Panc1 (cell line): ENCODE measurements at regions not wholly inside any gene's neighbourhood (a gene's known extent, or its start where the extent isn't known, plus 50 kb on each side); places are given as distances from the start of the nearest gene placed in this dataset.

Experiments used
- ATAC-seq: fragments of 200-7000 bp; cut with Tn5 transposase; 2 replicates; pipeline ENCODE4 v1.9.1; 2020; ENCODE audit warnings: mild to moderate bottlenecking, moderate library complexity
- BruUV-seq: library from RNA; stranded (reverse); fragments of 400-500 nt; replicated peaks from 2 replicates; lab custom pipeline; 2021; lab: Mats Ljungman, UMichigan
- CTCF ChIA-PET: fragments of 300-600 bp; sonication (Branson Sonifier 250); formaldehyde crosslinking; loops from one replicate; lab custom pipeline; 2022; ENCODE audit warnings: antibody characterized with exemption; lab: Charles Lee
- POLR2A ChIA-PET: fragments of 300-600 bp; sonication (Branson Sonifier 250); formaldehyde crosslinking; loops from one replicate; lab custom pipeline; 2022; ENCODE audit warnings: antibody characterized with exemption; lab: Charles Lee
- DNase-seq: peaks from one replicate; pipeline ENCODE4 v3.0.0-alpha.2; 2010; ENCODE audit warnings: low read depth, low spot score
- H3K27ac ChIP-seq: 2 replicates; pipeline ENCODE4 v1.5.1; 2011; ENCODE audit warnings: mild to moderate bottlenecking, low read length, inconsistent platforms
- H3K27me3 ChIP-seq: fragments of 200-500 bp; sonication (Bioruptor generic); 2 replicates; pipeline ENCODE4 v1.6.0; 2014; ENCODE audit warnings: low read length, inconsistent platforms; ENCODE audit not compliant: control insufficient read depth, insufficient read depth
- H3K36me3 ChIP-seq: fragments of 200-500 bp; sonication (Bioruptor generic); 2 replicates; pipeline ENCODE4 v1.5.1; 2014; ENCODE audit warnings: inconsistent platforms, mild to moderate bottlenecking, low read length, moderate library complexity; ENCODE audit not compliant: control insufficient read depth, insufficient read depth
- H3K4me1 ChIP-seq: 2 replicates; pipeline ENCODE4 v1.5.1; 2011; ENCODE audit warnings: inconsistent platforms, mild to moderate bottlenecking, low read length, moderate library complexity; ENCODE audit not compliant: control insufficient read depth, insufficient read depth
- H3K4me3 ChIP-seq, 2 experiments: 2 replicates each; pipeline ENCODE4 v1.5.1; 2011 to 2012; ENCODE audit warnings: low read depth in 2 of 2, low read length in 2 of 2, mild to moderate bottlenecking in 2 of 2, inconsistent platforms in 1 of 2, moderate library complexity in 1 of 2
- H3K9me3 ChIP-seq: fragments of 200-500 bp; sonication (Bioruptor generic); 2 replicates; pipeline ENCODE4 v1.5.1; 2014; ENCODE audit warnings: low read depth, mild to moderate bottlenecking, inconsistent platforms, low read length, moderate library complexity; ENCODE audit not compliant: control insufficient read depth, insufficient read depth
- POLR2AphosphoS5 ChIP-seq: IDR thresholded peaks from 2 replicates; pipeline ENCODE4 v1.6.1; 2012; ENCODE audit warnings: mild to moderate bottlenecking, low read depth, low read length, moderate library complexity
- SIN3A ChIP-seq: IDR thresholded peaks from 2 replicates; pipeline ENCODE4 v1.6.1; 2012; ENCODE audit warnings: low read depth, mild to moderate bottlenecking, low read length, moderate library complexity, borderline replicate concordance; ENCODE audit not compliant: insufficient read depth
- TCF7L2 ChIP-seq: IDR thresholded peaks from 2 replicates; pipeline ENCODE4 v1.6.1; 2011; ENCODE audit warnings: mild to moderate bottlenecking, low read depth, low read length, inconsistent platforms
- in situ Hi-C: cut with HindIII; loops from 2 replicates; pipeline ENCODE4 v1.10.0; 2016; ENCODE audit warnings: low sequenced_read_pairs, low pct_unique_long_range_greater_than_20kb
- intact Hi-C: fragments of 100-400 bp; cut with micrococcal nuclease; formaldehyde crosslinking; loops from one replicate; pipeline ENCODE4 v1.10.0; 2022; ENCODE audit not compliant: unreplicated experiment
- TF ChIP-seq, protein P1 (sequence below), 2 experiments: IDR thresholded peaks; 2 replicates each; pipeline ENCODE4 v1.6.1; 2011 to 2012; ENCODE audit warnings: low read depth in 2 of 2, control low read depth in 1 of 2, low read length in 1 of 2, mild to moderate bottlenecking in 1 of 2, moderate library complexity in 1 of 2; ENCODE audit not compliant: insufficient read depth in 1 of 2
- TF ChIP-seq, protein P2 (sequence below): fragments of 450-650 bp; IDR thresholded peaks from 2 replicates; pipeline ENCODE4 v1.5.1; 2017; ENCODE audit warnings: mild to moderate bottlenecking

DNA sequence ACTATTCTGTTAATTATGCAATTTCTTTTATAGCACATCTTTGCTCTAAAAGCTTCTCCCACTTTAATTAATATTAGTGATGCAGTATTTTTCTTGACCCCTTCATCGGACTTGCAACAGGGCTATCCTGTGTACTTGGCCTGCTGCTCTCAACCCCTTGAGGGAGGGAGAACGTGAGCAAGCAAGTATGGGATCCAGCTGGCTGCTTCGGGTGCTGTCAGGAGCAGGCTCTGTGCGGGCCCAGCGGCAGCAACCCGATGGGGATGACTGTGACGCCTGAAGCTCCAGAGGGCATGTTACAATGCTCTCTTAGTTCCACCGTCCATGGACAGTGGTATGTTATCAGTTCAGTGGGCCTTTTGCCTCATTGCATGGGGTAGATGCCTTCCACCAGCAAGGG, 519.8 kb upstream of the CITED2 start:
- H3K36me3 ChIP-seq = no peaks in the 10 kb centered on the region
- BruUV-seq = no TSS peak
- ChIA-PET POLR2A (interaction anchor here (0.6 to 0.7 kb wide), 2 partner anchors 136 to 391 kb away, joined by 3 read pairs; no protein-coding TSS in a partner anchor), CTCF (no interaction called here)
- no peak for DNase-seq
- TF ChIP-seq, protein P1, sequence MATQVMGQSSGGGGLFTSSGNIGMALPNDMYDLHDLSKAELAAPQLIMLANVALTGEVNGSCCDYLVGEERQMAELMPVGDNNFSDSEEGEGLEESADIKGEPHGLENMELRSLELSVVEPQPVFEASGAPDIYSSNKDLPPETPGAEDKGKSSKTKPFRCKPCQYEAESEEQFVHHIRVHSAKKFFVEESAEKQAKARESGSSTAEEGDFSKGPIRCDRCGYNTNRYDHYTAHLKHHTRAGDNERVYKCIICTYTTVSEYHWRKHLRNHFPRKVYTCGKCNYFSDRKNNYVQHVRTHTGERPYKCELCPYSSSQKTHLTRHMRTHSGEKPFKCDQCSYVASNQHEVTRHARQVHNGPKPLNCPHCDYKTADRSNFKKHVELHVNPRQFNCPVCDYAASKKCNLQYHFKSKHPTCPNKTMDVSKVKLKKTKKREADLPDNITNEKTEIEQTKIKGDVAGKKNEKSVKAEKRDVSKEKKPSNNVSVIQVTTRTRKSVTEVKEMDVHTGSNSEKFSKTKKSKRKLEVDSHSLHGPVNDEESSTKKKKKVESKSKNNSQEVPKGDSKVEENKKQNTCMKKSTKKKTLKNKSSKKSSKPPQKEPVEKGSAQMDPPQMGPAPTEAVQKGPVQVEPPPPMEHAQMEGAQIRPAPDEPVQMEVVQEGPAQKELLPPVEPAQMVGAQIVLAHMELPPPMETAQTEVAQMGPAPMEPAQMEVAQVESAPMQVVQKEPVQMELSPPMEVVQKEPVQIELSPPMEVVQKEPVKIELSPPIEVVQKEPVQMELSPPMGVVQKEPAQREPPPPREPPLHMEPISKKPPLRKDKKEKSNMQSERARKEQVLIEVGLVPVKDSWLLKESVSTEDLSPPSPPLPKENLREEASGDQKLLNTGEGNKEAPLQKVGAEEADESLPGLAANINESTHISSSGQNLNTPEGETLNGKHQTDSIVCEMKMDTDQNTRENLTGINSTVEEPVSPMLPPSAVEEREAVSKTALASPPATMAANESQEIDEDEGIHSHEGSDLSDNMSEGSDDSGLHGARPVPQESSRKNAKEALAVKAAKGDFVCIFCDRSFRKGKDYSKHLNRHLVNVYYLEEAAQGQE (IDR thresholded peaks at IDR 0.05; ENCODE audit: insufficient read depth in 1 of 2, low read depth in 2 of 2, low read length in 1 of 2) = no peak
- TF ChIP-seq SIN3A (no peak), POLR2AphosphoS5 (no peak)
- TF ChIP-seq, protein P2, sequence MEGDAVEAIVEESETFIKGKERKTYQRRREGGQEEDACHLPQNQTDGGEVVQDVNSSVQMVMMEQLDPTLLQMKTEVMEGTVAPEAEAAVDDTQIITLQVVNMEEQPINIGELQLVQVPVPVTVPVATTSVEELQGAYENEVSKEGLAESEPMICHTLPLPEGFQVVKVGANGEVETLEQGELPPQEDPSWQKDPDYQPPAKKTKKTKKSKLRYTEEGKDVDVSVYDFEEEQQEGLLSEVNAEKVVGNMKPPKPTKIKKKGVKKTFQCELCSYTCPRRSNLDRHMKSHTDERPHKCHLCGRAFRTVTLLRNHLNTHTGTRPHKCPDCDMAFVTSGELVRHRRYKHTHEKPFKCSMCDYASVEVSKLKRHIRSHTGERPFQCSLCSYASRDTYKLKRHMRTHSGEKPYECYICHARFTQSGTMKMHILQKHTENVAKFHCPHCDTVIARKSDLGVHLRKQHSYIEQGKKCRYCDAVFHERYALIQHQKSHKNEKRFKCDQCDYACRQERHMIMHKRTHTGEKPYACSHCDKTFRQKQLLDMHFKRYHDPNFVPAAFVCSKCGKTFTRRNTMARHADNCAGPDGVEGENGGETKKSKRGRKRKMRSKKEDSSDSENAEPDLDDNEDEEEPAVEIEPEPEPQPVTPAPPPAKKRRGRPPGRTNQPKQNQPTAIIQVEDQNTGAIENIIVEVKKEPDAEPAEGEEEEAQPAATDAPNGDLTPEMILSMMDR = no peak
- no peak for ATAC-seq
- in situ Hi-C loops = no loop called here
- no peaks in the 10 kb centered on the region for H3K27me3 ChIP-seq
- no peak overlapping the region for H3K4me3 ChIP-seq
- H3K4me1 ChIP-seq = no peaks in the 10 kb centered on the region
- no peak overlapping the region; the same call in 1 of the 2 replicates for H3K27ac ChIP-seq
- H3K9me3 ChIP-seq = no peaks in the 10 kb centered on the region; the same call in 1 of the 2 replicates
- intact Hi-C loops = no loop called here

DNA sequence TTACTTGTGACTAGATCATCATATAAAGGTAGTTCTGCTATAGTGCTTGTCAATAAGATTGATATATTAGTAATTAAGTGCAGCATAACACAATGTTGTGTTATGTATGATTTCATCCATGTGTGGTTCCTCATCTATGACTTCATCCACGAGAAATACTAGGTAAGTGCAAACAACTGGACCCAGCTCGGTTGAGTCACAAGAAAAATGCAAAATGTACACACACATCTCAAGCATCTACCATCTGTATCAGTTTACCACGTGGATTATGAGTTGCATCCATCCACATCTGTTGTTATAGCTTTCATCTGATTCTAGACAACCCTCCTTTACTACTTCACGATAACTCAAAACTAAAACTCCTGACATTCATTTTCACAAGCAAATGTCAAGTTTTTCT, 517.0 kb upstream of the CITED2 start:
- DNase-seq (no peak), ATAC-seq (no peak)
- no peaks in the 10 kb centered on the region; the same call in 1 of the 2 replicates for H3K9me3 ChIP-seq
- H3K27me3 ChIP-seq = no peaks in the 10 kb centered on the region
- no peak overlapping the region for H3K4me3 ChIP-seq
- ChIA-PET CTCF (no interaction called here), POLR2A (no interaction called here)
- H3K27ac ChIP-seq = peak overlapping the region; percentile 6; the same call in 1 of the 2 replicates
- H3K36me3 ChIP-seq = no peaks in the 10 kb centered on the region
- intact Hi-C loops (no loop called here), in situ Hi-C loops (no loop called here)
- H3K4me1 ChIP-seq = peaks cover 7% of the 10 kb centered on the region
- TF ChIP-seq POLR2AphosphoS5 (no peak), TCF7L2 (no peak), SIN3A (no peak)
- TF ChIP-seq, protein P2 = no peak
- TF ChIP-seq, protein P1 (IDR thresholded peaks at IDR 0.05; ENCODE audit: insufficient read depth in 1 of 2, low read depth in 2 of 2, low read length in 1 of 2) = no peak
- no TSS peak for BruUV-seq
